NOMO-1 (cell line): ENCODE measurements at regions not wholly inside any gene's neighbourhood (a gene's known extent, or its start where the extent isn't known, plus 50 kb on each side); places are given as distances from the start of the nearest gene placed in this dataset.
"Not testable (repeated sequence)": the region's sequence is repeated elsewhere in the genome, so short reads cannot be mapped to it uniquely, and the experiment has no call there.

Experiments
- DNase-seq, 2 experiments: peaks; one replicate each; lab custom pipeline; 2025; ENCODE audit not compliant: unreplicated experiment in 2 of 2; lab: John Stamatoyannopoulos, UW

- DNase-seq, result no peak
Observed at GRCh38 chr7:3159445-3159844, 115.8 kb upstream of the CARD11 start.

GRCh38 chr7:3159926-3160325, 116.3 kb upstream of the CARD11 start:
- not testable (repeated sequence) for DNase-seq

DNA sequence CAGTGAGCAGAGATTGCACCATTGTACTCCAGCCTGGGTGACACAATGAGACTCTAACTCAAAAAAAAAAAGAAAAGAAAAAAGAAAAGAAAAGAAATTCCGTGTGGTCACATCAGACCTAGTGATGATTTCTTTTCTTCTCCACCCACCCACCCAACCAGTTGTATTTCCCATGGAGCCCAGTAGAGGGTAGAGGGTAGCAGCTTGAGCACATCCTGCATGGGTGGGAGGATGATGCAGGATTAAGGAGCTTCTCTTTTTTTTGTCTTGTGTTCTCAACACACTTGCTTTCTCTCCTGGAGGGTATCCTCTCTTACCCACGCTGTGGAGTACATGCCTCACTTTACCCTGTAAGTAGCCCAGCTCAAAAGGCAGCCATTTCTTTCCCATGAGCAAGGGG, 118.6 kb upstream of the CARD11 start:
- peak; percentile 49 to 53 for DNase-seq

DNA sequence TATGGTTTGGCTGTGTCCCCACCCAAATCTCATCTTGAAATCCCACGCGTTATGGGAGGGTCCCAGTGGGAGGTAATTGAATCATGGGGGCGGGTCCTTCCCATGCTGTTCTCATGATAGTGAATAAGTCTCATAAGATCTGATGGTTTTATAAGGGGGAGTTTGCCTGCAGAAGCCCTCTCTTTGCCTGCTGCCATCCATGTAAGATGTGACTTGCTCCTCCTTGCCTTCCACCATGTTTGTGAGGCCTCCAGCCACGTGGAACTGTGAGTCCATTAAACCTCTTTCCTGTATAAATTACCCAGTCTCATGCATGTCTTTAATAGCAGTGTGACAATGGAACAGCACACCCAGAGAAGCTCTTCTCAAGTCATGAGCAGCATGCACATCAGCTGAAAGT, 119.1 kb upstream of the CARD11 start:
- not testable (repeated sequence) for DNase-seq

GRCh38 chr7:3164380-3164792, 120.7 kb upstream of the CARD11 start:
- no peak for DNase-seq

DNA sequence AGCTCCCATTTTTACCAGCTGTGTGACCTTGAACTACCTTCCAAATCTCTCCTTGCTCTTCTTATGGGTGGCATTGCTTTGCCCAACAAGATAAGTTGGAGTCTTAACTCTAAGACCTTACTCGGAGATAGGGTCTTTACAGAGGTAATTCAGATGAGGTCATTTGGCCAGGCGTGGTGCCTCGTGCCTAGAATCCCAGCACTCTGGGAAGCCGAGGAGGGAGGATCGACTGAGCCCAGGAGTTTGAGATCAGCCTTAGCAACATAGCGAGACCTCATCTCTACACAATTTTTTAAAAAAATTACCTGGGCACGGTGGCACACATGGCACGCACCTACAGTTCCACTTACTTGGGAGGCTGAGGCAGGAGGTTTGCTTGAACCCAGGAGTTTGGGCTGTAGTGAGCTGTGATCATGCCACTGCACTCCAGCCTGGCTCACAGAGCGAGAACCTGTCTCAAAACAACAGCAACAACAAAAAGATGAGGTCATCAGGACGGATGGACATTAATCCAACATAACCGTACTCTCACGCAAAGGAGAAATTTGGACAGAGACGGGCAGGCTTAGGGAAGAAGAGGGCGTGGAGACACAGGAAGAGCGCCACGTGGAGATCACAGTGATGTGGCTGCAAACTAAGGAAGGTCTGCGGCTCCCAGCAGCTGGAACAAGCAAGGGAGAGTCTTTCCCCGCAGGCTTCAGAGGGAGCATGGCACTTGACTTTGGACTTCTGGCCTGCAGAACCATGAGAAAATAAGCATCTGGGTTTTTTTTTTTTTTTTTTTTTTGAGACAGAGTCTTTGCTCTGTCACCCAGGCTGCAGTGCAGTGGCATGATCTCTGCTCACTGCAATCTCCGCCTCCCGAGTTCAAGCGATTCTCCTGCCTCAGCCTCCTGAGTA, 122.3 kb upstream of the CARD11 start:
- DNase-seq, result no peak

DNA sequence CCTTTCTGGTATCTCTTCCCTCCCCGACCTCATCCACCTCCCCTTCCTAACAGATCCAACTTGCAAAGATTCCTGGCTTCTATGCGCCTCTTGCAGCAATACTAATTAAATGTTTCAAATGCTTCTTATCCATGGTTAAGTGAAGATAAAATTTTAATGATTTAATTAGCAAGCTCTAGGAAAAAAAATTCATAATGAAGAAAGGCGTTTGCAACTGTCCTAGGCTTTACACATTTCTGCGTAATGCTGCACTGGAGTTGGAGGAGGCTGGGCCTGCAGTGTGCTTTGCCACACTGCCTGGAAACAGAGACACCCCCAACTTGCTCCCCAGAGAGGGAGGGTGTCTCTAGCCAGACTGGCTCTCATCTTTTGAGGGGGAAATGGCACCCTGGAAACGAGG, 123.9 kb upstream of the CARD11 start:
- no peak for DNase-seq

- no peak for DNase-seq
Observed at GRCh38 chr7:3168370-3168769, 124.7 kb upstream of the CARD11 start.

- no peak for DNase-seq
Observed at GRCh38 chr7:3168869-3169268, 125.2 kb upstream of the CARD11 start.

DNA sequence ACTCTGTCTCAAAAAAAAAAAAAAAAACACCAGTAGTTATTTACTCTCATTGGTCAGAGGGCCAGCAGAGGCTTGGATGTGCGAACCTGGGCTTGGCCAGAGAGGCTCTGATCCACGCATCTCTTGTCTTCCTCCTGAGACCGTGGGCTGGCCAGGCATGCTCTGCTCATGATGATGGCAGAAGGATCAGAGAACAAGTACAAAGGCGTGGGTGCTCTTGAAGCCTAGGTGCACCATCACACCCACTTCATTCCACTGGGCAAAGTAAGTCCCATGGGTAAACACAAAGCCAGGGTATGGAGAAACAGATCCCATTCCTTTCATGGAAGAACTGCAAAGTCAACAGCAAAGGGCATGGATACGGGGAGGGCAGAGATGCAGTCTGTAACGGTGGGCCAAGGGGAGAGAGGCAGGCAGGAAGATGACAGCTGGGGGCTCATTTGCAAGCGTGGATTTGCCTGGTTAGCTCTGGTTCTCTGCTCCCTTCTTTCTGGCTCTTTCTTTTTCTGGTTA, 128.2 kb upstream of the SDK1 start:
- DNase-seq, result no peak

- DNase-seq, result no peak
Observed at GRCh38 chr7:3174515-3175284, 126.4 kb upstream of the SDK1 start.

DNA sequence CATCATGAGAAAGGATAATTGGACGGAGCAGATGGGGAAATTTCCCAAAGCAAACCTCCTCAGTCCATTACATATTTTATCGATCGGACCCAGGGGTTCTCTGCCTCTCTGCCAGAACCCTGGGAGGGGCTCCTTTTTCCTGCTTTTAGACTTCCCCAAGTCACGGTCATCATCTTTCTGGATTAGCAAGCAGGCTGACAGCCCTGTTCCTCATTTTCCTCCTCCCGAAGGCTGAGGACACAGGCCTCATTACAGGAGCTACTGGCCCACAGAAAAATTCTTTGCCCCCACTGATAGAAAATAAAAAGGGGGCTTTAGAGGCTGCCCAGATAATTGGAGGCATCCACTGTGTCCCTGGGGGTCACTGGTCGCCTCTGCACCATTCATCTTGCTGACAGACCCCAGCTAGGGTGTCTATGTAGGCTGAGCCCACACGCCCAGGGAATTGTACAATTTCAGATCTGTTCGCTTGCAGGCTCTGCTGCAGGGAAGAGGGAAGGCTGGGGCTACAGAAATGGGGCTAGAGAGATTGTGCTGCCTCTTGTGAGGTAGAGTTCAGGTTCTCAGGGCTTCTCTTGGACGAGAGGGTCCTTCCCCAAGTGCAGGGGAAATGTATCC, 125.7 kb upstream of the SDK1 start:
- DNase-seq, result no peak

DNA sequence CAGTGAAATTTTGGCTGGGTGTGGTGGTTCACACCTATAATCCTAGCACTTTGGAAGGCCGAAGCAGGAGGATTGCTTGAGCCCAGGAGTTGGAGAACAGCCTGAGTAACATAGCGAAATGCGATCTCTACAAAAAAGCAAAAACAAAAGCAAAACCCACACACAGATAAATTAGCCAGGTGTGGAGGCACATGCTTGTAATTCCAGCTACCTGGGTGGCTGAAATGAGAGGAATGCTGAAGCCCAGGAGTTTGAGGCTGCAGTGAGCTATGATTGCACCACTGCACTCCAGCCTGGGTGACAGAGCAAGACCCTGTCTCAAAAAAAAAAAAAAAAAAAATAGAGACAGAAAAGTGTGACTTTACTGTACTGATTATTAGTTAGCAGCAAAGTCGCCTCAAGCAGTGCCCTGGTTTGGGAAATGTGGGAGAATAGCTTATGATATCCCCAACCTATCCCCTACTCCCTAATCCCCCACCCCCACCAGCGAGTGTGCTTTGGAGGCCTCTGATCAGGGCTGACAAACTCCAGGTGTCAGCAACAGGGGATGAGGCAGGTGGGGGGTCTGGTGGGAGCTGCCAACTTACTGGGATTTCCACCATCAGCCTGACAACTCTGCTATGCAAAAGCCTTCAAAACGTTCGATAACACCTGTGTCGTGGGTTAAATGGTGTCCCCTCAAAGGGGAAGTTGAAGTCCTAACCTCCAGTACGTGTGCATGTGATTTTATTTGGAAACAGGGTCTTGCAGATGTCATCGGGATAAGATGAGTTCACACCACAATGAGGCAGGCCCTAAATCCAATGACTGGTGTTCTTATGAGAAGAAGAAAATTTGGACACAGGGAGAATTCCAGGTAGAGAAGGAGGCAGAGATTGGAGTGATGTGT, 124.7 kb upstream of the SDK1 start:
- DNase-seq, result no peak

- no peak for DNase-seq
Observed at GRCh38 chr7:3177271-3177670, 123.8 kb upstream of the SDK1 start.

GRCh38 chr7:3179456-3179855, 121.6 kb upstream of the SDK1 start:
- DNase-seq, result no peak

DNA sequence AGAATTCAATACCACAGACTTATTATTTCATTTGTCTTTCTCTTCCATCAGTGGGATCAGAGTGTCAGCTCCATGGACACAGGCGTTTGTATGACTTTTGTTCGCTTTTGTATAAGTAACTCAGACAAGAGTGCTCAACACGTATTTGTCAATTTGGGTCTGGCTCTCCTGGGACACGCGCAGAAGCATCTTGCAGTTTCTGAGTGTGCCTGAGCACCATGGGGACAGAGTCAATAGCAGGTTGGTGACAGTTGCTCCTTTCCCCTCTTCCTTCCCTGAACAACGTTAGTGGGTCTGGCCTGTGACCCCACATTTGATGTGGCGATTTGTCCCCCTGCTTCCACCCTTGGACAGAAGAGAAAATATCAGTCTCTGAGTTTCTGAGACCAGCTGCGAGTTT, 120.4 kb upstream of the SDK1 start:
- DNase-seq, result no peak

- DNase-seq, result not testable (repeated sequence)
Observed at GRCh38 chr7:3182055-3182454, 119.0 kb upstream of the SDK1 start.

- DNase-seq, result no peak
Observed at GRCh38 chr7:3187444-3188040, 113.5 kb upstream of the SDK1 start.

DNA sequence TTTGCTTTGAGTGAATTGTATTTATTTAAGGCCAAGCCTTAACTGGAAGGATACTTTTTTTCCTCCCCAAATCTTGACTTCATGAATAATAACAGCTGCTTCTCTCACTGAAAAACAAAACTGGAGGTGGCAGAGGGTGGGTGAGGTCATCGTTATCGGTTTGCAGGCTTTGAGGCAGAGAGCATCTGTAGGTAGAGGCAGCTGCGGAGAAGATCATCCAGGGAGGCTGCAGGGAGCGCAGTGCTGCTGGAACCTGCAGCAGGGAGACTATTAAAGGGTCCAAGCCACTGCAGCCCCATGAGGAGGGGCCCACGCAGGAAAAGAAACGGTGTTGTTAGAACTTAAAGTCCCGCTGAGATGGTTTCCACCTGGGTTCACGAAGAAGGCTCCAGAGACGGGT, 112.1 kb upstream of the SDK1 start:
- DNase-seq, result no peak

DNA sequence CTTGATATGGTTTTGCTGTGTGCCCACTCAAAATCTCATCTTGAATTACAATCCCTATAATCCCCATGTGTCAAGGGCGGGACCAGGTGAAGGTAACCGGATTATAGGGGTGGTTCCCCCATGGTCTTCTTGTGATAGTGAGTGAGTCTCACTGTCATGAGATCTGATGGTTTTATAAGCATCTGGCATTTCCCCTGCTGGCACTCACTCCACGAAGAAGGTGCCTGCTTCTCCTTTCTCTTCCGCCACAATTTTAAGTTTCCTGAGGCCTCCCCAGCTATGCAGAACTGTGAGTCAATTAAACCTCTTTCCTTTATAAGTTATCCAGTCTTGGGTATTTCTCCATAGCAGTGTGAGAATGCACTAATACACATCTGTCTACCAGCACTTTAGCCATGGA, 109.5 kb upstream of the SDK1 start:
- DNase-seq, result peak; percentile 6 to 30
